ENCODE measurements at regions not wholly inside any gene's neighbourhood (a gene's known extent, or its start where the extent isn't known, plus 50 kb on each side); places are given as distances from the start of the nearest gene placed in this dataset.

DNA sequence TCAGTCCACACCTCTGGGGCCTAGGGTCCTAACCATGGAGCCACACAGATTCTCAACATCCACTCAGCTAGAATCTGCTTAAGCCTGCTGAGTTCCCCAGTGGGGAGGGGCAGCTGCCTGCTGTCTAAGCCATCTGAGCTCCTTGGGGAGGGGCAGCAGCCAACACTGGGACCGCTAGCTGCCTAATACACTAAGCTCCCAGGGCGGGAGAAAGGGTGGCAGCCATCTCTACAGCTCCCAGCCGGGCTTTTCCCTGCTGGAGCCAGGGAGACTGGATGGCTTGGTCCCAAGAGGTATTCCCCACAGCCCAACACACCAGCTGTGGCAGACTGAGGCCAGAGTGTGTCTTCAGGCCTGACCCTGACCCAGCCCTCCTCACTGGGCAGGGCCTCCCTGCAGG, 217.3 kb upstream of the TMEM45B start:
- Histone ChIP-seq H3K27me3 (ENCODE audit: control insufficient read depth in 1 of 2, insufficient read depth in 2 of 2, low read length in 2 of 2) (peaks cover 0 to 9% of the 10 kb centered on the region in 2 experiments), H3K27ac (ENCODE audit: low read depth in 1 of 2, low read length in 2 of 2) (no peak overlapping the region), H3K4me3 (ENCODE audit: low read length) (no peak overlapping the region), H3K9me3 (ENCODE audit: control insufficient read depth in 1 of 2, insufficient read depth in 1 of 2, low read length in 2 of 2) (peaks cover 0 to 16% of the 10 kb centered on the region in 2 experiments), H3K36me3 (ENCODE audit: insufficient read depth, low read length) (no peaks in the 10 kb centered on the region), H3K4me1 (ENCODE audit: insufficient read depth, low read length) (no peaks in the 10 kb centered on the region)
- peaks cover 24% of the 10 kb centered on the region for H3K27me3 Mint-ChIP-seq
- POLR2A ChIA-PET, result no interaction called here
- no peaks in the 10 kb centered on the region for H3K36me3 Mint-ChIP-seq (ENCODE audit: low read depth)
- no peak overlapping the region for H3K27ac Mint-ChIP-seq
- intact Hi-C loops (cut with DNase I, micrococcal nuclease), result no loop called here
- TF ChIP-seq, protein P1, sequence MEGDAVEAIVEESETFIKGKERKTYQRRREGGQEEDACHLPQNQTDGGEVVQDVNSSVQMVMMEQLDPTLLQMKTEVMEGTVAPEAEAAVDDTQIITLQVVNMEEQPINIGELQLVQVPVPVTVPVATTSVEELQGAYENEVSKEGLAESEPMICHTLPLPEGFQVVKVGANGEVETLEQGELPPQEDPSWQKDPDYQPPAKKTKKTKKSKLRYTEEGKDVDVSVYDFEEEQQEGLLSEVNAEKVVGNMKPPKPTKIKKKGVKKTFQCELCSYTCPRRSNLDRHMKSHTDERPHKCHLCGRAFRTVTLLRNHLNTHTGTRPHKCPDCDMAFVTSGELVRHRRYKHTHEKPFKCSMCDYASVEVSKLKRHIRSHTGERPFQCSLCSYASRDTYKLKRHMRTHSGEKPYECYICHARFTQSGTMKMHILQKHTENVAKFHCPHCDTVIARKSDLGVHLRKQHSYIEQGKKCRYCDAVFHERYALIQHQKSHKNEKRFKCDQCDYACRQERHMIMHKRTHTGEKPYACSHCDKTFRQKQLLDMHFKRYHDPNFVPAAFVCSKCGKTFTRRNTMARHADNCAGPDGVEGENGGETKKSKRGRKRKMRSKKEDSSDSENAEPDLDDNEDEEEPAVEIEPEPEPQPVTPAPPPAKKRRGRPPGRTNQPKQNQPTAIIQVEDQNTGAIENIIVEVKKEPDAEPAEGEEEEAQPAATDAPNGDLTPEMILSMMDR (IDR thresholded peaks at IDR 0.05), result no peak
- H3K4me1 Mint-ChIP-seq (ENCODE audit: low read depth), result no peaks in the 10 kb centered on the region
- H3K4me3 Mint-ChIP-seq, result no peak overlapping the region
- DNase-seq, result no peak
- CTCF ChIA-PET, result no interaction called here
- ATAC-seq (ENCODE audit: poor library complexity), result no peak
- H3K9me3 Mint-ChIP-seq, result peaks cover 2% of the 10 kb centered on the region

DNA sequence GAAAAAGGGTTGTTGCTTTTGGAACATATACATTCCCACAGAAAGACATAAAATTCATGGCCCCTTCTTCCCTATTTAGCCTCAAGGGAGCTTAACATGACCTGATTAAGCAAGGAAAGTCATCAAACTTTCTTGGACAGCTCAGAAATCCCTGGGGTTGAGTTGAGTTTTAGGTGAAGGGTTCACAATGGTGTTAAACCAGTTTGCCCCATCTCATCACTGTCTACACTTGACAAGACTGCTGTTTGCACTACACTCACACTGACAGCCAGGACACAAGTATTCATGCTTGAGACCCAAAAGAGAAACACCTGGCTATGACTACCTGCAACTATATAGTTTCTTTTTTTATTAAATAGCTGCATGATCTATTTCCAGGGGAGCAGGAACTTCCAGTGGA, 209.8 kb upstream of the TMEM45B start:
- TF ChIP-seq, protein P1 (IDR thresholded peaks at IDR 0.05), result no peak
- Histone ChIP-seq H3K9me3 (ENCODE audit: control insufficient read depth in 1 of 2, insufficient read depth in 1 of 2, low read length in 2 of 2) (peaks cover 0 to 5% of the 10 kb centered on the region in 2 experiments), H3K36me3 (ENCODE audit: insufficient read depth, low read length) (no peaks in the 10 kb centered on the region), H3K4me3 (ENCODE audit: low read length) (no peak overlapping the region), H3K4me1 (ENCODE audit: insufficient read depth, low read length) (no peaks in the 10 kb centered on the region), H3K27ac (ENCODE audit: low read depth in 1 of 2, low read length in 2 of 2) (no peak overlapping the region), H3K27me3 (ENCODE audit: control insufficient read depth in 1 of 2, insufficient read depth in 2 of 2, low read length in 2 of 2) (no peaks in the 10 kb centered on the region)
- no peaks in the 10 kb centered on the region for H3K9me3 Mint-ChIP-seq
- no peak overlapping the region for H3K27ac Mint-ChIP-seq
- ATAC-seq (ENCODE audit: poor library complexity) (no peak), DNase-seq (no peak)
- H3K4me1 Mint-ChIP-seq (ENCODE audit: low read depth), result no peaks in the 10 kb centered on the region
- no peak overlapping the region for H3K4me3 Mint-ChIP-seq
- H3K27me3 Mint-ChIP-seq, result no peaks in the 10 kb centered on the region
- H3K36me3 Mint-ChIP-seq (ENCODE audit: low read depth), result no peaks in the 10 kb centered on the region
- POLR2A ChIA-PET, result no interaction called here
- intact Hi-C loops (cut with DNase I, micrococcal nuclease), result no loop called here
- CTCF ChIA-PET, result no interaction called here

DNA sequence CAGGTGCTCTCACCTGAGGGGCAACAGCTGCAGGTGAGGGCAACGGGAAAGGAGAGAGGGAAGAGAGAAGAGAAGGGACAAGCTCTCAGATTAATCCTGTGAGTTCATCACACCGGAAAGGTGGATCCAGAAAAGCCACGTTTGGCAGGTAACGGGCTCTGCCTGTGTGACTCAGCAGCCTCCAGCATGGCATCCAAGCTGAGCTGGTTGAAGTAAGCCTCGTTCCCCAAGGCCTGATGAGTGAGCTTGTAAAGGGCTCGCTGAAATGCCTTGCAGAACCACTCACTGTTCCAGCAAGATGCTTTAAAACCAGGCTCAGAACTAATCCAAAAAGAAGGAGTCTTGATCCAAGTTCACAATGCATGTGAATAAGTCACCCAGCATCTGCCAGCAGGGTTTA, 206.9 kb upstream of the TMEM45B start:
- H3K9me3 ChIP-seq (ENCODE audit: control insufficient read depth in 1 of 2, insufficient read depth in 1 of 2, low read length in 2 of 2), result peaks cover 0 to 5% of the 10 kb centered on the region in 2 experiments

More for the DNA sequence above, 206.9 kb upstream of the TMEM45B start:
- ATAC-seq (ENCODE audit: poor library complexity), result no peak
- no peak for DNase-seq
- Mint-ChIP-seq H3K4me1 (ENCODE audit: low read depth) (no peaks in the 10 kb centered on the region), H3K4me3 (no peak overlapping the region), H3K27me3 (no peaks in the 10 kb centered on the region), H3K9me3 (no peaks in the 10 kb centered on the region), H3K36me3 (ENCODE audit: low read depth) (no peaks in the 10 kb centered on the region), H3K27ac (no peak overlapping the region)
- Histone ChIP-seq H3K27ac (ENCODE audit: low read depth in 1 of 2, low read length in 2 of 2) (no peak overlapping the region), H3K27me3 (ENCODE audit: control insufficient read depth in 1 of 2, insufficient read depth in 2 of 2, low read length in 2 of 2) (no peaks in the 10 kb centered on the region), H3K4me3 (ENCODE audit: low read length) (no peak overlapping the region), H3K36me3 (ENCODE audit: insufficient read depth, low read length) (no peaks in the 10 kb centered on the region), H3K4me1 (ENCODE audit: insufficient read depth, low read length) (no peaks in the 10 kb centered on the region)
- CTCF ChIA-PET, result no interaction called here
- POLR2A ChIA-PET, result no interaction called here
- intact Hi-C loops (cut with DNase I, micrococcal nuclease), result no loop called here
- TF ChIP-seq, protein P1 (IDR thresholded peaks at IDR 0.05), result no peak

Data from CD4-positive, alpha-beta T cell (primary cell).